ENCODE measurements at regions not wholly inside any gene's neighbourhood (a gene's known extent, or its start where the extent isn't known, plus 50 kb on each side); places are given as distances from the start of the nearest gene placed in this dataset.

GRCh38 chr4:132564920-132565319 lies 584.2 kb upstream of the PCDH10 start:
- H3K27ac Mint-ChIP-seq, result no peak overlapping the region
- ATAC-seq, result no peak
- no peak for DNase-seq
- no peak overlapping the region for H3K4me3 Mint-ChIP-seq
- H3K9me3 Mint-ChIP-seq, result peaks cover 4 to 14% of the 10 kb centered on the region in 2 donors
- no peaks in the 10 kb centered on the region for H3K27me3 Mint-ChIP-seq
- no peaks in the 10 kb centered on the region for H3K4me1 Mint-ChIP-seq

- Mint-ChIP-seq H3K4me1 (no peaks in the 10 kb centered on the region), H3K27ac (no peak overlapping the region), H3K27me3 (no peaks in the 10 kb centered on the region), H3K4me3 (no peak overlapping the region), H3K9me3 (peaks cover 4 to 14% of the 10 kb centered on the region in 2 donors)
- ATAC-seq (peak; percentile 12), DNase-seq (no peak)
Measured at GRCh38 chr4:132565542-132565941, 583.6 kb upstream of the PCDH10 start.

GRCh38 chr4:132572210-132572609 lies 576.9 kb upstream of the PCDH10 start:
- DNase-seq (no peak), ATAC-seq (no peak)
- Mint-ChIP-seq H3K27ac (no peak overlapping the region), H3K4me1 (no peaks in the 10 kb centered on the region), H3K4me3 (no peak overlapping the region), H3K9me3 (peaks cover 0 to 9% of the 10 kb centered on the region in 2 donors), H3K27me3 (no peaks in the 10 kb centered on the region)

GRCh38 chr4:132587626-132588025 lies 561.5 kb upstream of the PCDH10 start:
- no peak overlapping the region for H3K4me3 Mint-ChIP-seq
- no peaks in the 10 kb centered on the region for H3K27me3 Mint-ChIP-seq
- H3K27ac Mint-ChIP-seq, result no peak overlapping the region
- H3K9me3 Mint-ChIP-seq, result no peaks in the 10 kb centered on the region
- DNase-seq, result no peak
- ATAC-seq, result no peak
- H3K4me1 Mint-ChIP-seq, result no peaks in the 10 kb centered on the region

- no peaks in the 10 kb centered on the region for H3K4me1 Mint-ChIP-seq
- no peak for ATAC-seq
- no peaks in the 10 kb centered on the region for H3K27me3 Mint-ChIP-seq
- H3K27ac Mint-ChIP-seq, result no peak overlapping the region
- H3K9me3 Mint-ChIP-seq, result no peaks in the 10 kb centered on the region
- no peak for DNase-seq
- no peak overlapping the region for H3K4me3 Mint-ChIP-seq
Measured at GRCh38 chr4:132592340-132592739, 556.8 kb upstream of the PCDH10 start.

- DNase-seq (no peak), ATAC-seq (no peak)
- H3K27ac Mint-ChIP-seq, result no peak overlapping the region
- no peak overlapping the region for H3K4me3 Mint-ChIP-seq
- H3K4me1 Mint-ChIP-seq, result no peaks in the 10 kb centered on the region
- no peaks in the 10 kb centered on the region for H3K27me3 Mint-ChIP-seq
- H3K9me3 Mint-ChIP-seq, result no peaks in the 10 kb centered on the region
Measured at GRCh38 chr4:132592850-132593249, 556.2 kb upstream of the PCDH10 start.

- no peaks in the 10 kb centered on the region for H3K4me1 Mint-ChIP-seq
- no peaks in the 10 kb centered on the region for H3K27me3 Mint-ChIP-seq
- DNase-seq, result no peak
- H3K9me3 Mint-ChIP-seq, result no peaks in the 10 kb centered on the region
- H3K4me3 Mint-ChIP-seq, result no peak overlapping the region
- no peak overlapping the region for H3K27ac Mint-ChIP-seq
- ATAC-seq, result no peak
Measured at GRCh38 chr4:132593717-132594400, 555.2 kb upstream of the PCDH10 start.

GRCh38 chr4:132596186-132596585 lies 552.9 kb upstream of the PCDH10 start:
- Mint-ChIP-seq H3K4me3 (no peak overlapping the region), H3K4me1 (no peaks in the 10 kb centered on the region), H3K9me3 (no peaks in the 10 kb centered on the region), H3K27me3 (no peaks in the 10 kb centered on the region), H3K27ac (no peak overlapping the region)
- ATAC-seq (no peak), DNase-seq (no peak)

GRCh38 chr4:132605551-132605950 lies 543.5 kb upstream of the PCDH10 start:
- ATAC-seq (no peak), DNase-seq (no peak)
- peaks cover 0 to 12% of the 10 kb centered on the region in 2 donors for H3K9me3 Mint-ChIP-seq
- H3K27me3 Mint-ChIP-seq, result no peaks in the 10 kb centered on the region
- H3K27ac Mint-ChIP-seq, result no peak overlapping the region
- H3K4me1 Mint-ChIP-seq, result no peaks in the 10 kb centered on the region
- no peak overlapping the region for H3K4me3 Mint-ChIP-seq

GRCh38 chr4:132614682-132615081 lies 534.4 kb upstream of the PCDH10 start:
- H3K4me1 Mint-ChIP-seq, result no peaks in the 10 kb centered on the region
- ATAC-seq (no peak), DNase-seq (no peak)
- no peak overlapping the region for H3K4me3 Mint-ChIP-seq
- H3K27ac Mint-ChIP-seq, result no peak overlapping the region
- H3K27me3 Mint-ChIP-seq, result no peaks in the 10 kb centered on the region
- peaks cover 5 to 28% of the 10 kb centered on the region in 2 donors for H3K9me3 Mint-ChIP-seq

- Mint-ChIP-seq H3K27me3 (no peaks in the 10 kb centered on the region), H3K9me3 (peaks cover 5 to 34% of the 10 kb centered on the region in 2 donors), H3K4me3 (no peak overlapping the region), H3K27ac (no peak overlapping the region), H3K4me1 (no peaks in the 10 kb centered on the region)
- DNase-seq (no peak), ATAC-seq (no peak)
Measured at GRCh38 chr4:132619968-132620367, 529.1 kb upstream of the PCDH10 start.

- Mint-ChIP-seq H3K4me3 (no peak overlapping the region), H3K4me1 (no peaks in the 10 kb centered on the region), H3K27ac (no peak overlapping the region), H3K9me3 (peaks cover 4% of the 10 kb centered on the region in 2 donors), H3K27me3 (no peaks in the 10 kb centered on the region)
- no peak for ATAC-seq
- DNase-seq, result no peak
Measured at GRCh38 chr4:132642016-132642817, 506.9 kb upstream of the PCDH10 start.

- H3K27me3 Mint-ChIP-seq, result no peaks in the 10 kb centered on the region
- H3K4me3 Mint-ChIP-seq, result no peak overlapping the region
- DNase-seq, result no peak
- H3K4me1 Mint-ChIP-seq, result no peaks in the 10 kb centered on the region
- H3K9me3 Mint-ChIP-seq, result no peaks in the 10 kb centered on the region
- no peak overlapping the region for H3K27ac Mint-ChIP-seq
- ATAC-seq, result peak; percentile 59
Measured at GRCh38 chr4:132646186-132646585, 502.9 kb upstream of the PCDH10 start.

GRCh38 chr4:132651196-132651595 lies 497.9 kb upstream of the PCDH10 start:
- no peaks in the 10 kb centered on the region for H3K4me1 Mint-ChIP-seq
- DNase-seq (no peak), ATAC-seq (no peak)
- no peak overlapping the region for H3K4me3 Mint-ChIP-seq
- H3K27ac Mint-ChIP-seq, result no peak overlapping the region
- peaks cover 0 to 11% of the 10 kb centered on the region in 2 donors for H3K9me3 Mint-ChIP-seq
- H3K27me3 Mint-ChIP-seq, result no peaks in the 10 kb centered on the region

GRCh38 chr4:132660181-132660580 lies 488.9 kb upstream of the PCDH10 start:
- ATAC-seq (no peak), DNase-seq (no peak)
- H3K27me3 Mint-ChIP-seq, result no peaks in the 10 kb centered on the region
- no peaks in the 10 kb centered on the region for H3K4me1 Mint-ChIP-seq
- peaks cover 6 to 8% of the 10 kb centered on the region in 2 donors for H3K9me3 Mint-ChIP-seq
- H3K27ac Mint-ChIP-seq, result no peak overlapping the region
- no peak overlapping the region for H3K4me3 Mint-ChIP-seq

GRCh38 chr4:132662456-132662855 lies 486.6 kb upstream of the PCDH10 start:
- H3K9me3 Mint-ChIP-seq, result peaks cover 4 to 8% of the 10 kb centered on the region in 2 donors
- H3K27ac Mint-ChIP-seq, result no peak overlapping the region
- H3K4me3 Mint-ChIP-seq, result no peak overlapping the region
- DNase-seq (no peak), ATAC-seq (no peak)
- no peaks in the 10 kb centered on the region for H3K27me3 Mint-ChIP-seq
- no peaks in the 10 kb centered on the region for H3K4me1 Mint-ChIP-seq
